DMS114 treated with DMSO at 0.1 percent for 48 hours (cell line): ENCODE measurements at regions not wholly inside any gene's neighbourhood (a gene's known extent, or its start where the extent isn't known, plus 50 kb on each side); places are given as distances from the start of the nearest gene placed in this dataset.
"Not testable (repeated sequence)": the region's sequence is repeated elsewhere in the genome, so short reads cannot be mapped to it uniquely, and the experiment has no call there.

Source experiments
- DNase-seq: peaks from one replicate; lab custom pipeline; 2025; ENCODE audit not compliant: unreplicated experiment; lab: John Stamatoyannopoulos, UW

GRCh38 chr11:69916251-69916649 lies 97.0 kb upstream of the FGF3 start:
- DNase-seq, result not testable (repeated sequence)

GRCh38 chr11:69916806-69917387 lies 97.7 kb upstream of the FGF3 start:
- DNase-seq, result no peak

- no peak for DNase-seq
These were observed 98.3 kb upstream of the FGF3 start for GRCh38 chr11:69917529-69917928.

GRCh38 chr11:69918231-69918937 lies 99.2 kb upstream of the FGF3 start:
- DNase-seq, result no peak

GRCh38 chr11:69918938-69919650 lies 99.9 kb upstream of the FGF3 start:
- peak; percentile 97 for DNase-seq

GRCh38 chr11:69919659-69920344 lies 100.6 kb upstream of the FGF3 start:
- no peak for DNase-seq

GRCh38 chr11:69920345-69921127 lies 101.3 kb upstream of the FGF3 start:
- DNase-seq, result no peak

GRCh38 chr11:69921128-69922014 lies 102.2 kb upstream of the FGF3 start:
- DNase-seq, result no peak

GRCh38 chr11:69922015-69922595 lies 102.9 kb upstream of the FGF3 start:
- no peak for DNase-seq

GRCh38 chr11:69922596-69923111 lies 103.4 kb upstream of the FGF3 start:
- DNase-seq, result no peak

GRCh38 chr11:69923196-69923595 lies 104.0 kb upstream of the FGF3 start:
- DNase-seq, result no peak

GRCh38 chr11:69923641-69924307 lies 104.6 kb upstream of the FGF3 start:
- no peak for DNase-seq

- DNase-seq, result no peak
These were observed 105.3 kb upstream of the FGF3 start for GRCh38 chr11:69924308-69925161.

- DNase-seq, result no peak
These were observed 106.4 kb upstream of the FGF3 start for GRCh38 chr11:69925366-69926196.

GRCh38 chr11:69926376-69927050 lies 107.3 kb upstream of the FGF3 start:
- DNase-seq, result no peak

- no peak for DNase-seq
These were observed 108.9 kb upstream of the FGF3 start for GRCh38 chr11:69928121-69928520.
